ENCODE measurements at regions not wholly inside any gene's neighbourhood (a gene's known extent, or its start where the extent isn't known, plus 50 kb on each side); places are given as distances from the start of the nearest gene placed in this dataset.
"Not testable (repeated sequence)": the region's sequence is repeated elsewhere in the genome, so short reads cannot be mapped to it uniquely, and the experiment has no call there.

GRCh38 chr4:107391630-107392028 lies 328.4 kb downstream of the PAPSS1 start:
- DNase-seq (ENCODE audit: low spot score): no peak

DNA sequence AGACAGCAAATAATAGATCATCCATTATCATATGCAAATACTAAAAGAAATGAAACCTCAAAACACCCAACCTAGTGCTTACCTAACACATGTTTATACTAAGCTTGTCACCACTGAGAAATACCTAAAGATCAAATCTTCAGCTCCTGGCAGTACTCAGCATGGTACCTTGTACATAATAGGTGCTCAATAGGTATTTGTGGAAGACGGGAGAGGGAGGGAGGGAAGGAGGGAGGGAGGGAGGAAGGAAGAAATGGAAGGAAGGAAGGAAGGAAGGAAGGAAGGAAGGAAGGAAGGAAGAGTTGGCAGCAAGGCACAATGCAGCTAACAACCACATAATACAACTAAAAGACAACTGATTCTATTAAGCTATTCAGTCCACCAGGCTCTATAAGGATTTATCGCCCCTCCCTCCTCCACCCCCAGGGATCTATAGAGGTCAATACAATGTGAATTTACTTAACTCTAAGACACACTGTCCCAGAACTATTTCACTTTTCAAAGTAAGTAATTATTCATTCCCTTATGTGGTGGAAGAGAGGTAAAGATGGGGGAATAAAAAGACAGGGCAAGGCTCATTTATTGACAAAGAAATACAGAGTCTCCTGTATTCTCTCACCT lies 328.9 kb downstream of the PAPSS1 start:
- no peak for DNase-seq (ENCODE audit: low spot score)

DNA sequence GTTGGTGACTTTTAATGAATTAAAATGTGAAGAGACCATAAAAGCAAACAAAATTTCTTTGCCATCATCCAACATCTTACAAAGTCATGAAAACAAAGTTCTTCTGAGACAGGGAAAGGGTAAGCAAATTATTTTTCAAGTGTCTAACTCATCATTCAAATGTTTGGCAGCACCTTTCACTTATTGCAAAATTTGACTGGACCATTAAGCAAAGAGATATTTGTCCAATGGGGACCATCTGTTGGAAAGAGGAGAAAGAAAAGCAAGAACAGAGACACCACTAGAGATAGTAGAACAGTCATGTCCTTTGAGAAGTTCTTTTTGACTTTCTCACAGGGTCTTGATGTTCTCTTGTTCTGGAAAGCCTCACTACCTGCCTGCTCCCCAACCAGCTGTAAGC lies 330.1 kb downstream of the PAPSS1 start:
- DNase-seq (ENCODE audit: low spot score): no peak

- no peak for DNase-seq (ENCODE audit: low spot score)
Observed at GRCh38 chr4:107388736-107389274, 331.2 kb downstream of the PAPSS1 start.

GRCh38 chr4:107380836-107381438 lies 339.1 kb downstream of the PAPSS1 start:
- no peak for DNase-seq (ENCODE audit: low spot score)

DNA sequence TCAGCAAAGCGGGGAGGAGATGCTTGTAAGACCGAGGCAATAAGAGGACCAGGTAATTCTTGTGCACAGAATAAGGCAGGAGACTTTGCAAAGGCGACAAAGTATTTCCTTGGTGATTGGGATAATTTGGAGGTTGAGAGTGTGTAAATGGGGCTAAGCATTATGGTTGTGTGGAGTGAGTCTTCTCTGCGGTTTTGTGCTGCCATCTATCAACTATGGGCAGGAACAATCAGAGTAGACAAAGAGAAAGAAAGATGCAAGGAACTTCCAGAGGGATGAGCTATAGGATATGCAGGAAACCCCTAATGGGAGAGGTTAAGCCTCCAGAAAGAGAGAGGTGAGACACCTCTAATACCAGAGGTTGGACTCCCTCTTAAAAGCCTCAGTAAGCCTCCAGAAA lies 339.8 kb downstream of the PAPSS1 start:
- no peak for DNase-seq (ENCODE audit: low spot score)

DNA sequence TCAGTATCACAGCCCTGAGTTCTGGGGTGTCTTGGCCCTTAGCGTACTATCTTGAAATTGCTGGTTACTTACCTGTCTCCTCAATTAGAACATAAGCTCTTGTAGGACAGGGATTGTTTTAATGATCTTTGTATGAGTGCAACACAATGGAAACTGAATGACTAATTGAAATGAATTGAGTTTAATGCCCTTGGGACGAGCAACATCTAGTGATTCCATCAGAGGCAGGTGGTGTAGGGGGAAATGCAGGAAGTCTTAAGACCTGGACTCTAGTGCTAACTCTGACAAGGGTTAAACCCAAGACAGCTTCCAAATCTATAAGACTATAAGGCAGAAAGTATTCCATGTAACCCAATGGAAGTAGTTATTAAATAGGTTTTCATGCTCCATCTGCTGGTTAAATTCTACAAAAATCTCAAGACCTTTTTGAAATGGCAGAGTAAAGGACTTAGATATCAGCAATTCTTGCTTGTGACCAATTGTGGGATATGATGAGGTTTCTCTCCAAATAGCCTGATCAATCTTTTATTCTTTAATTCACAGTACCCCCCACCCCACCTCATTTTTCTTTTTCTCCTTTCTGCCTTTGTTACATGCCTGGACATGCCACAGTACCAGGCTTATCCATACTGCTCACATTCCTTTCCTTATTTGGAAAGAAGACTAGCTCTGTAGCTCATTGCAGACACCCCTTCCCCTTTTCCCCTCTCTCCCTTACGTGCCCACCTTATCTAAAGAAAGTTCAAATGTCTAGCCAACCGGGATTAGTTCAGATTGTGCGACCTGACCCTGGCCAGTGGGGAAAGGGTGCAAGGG lies 340.8 kb downstream of the PAPSS1 start:
- DNase-seq (ENCODE audit: low spot score): no peak

DNA sequence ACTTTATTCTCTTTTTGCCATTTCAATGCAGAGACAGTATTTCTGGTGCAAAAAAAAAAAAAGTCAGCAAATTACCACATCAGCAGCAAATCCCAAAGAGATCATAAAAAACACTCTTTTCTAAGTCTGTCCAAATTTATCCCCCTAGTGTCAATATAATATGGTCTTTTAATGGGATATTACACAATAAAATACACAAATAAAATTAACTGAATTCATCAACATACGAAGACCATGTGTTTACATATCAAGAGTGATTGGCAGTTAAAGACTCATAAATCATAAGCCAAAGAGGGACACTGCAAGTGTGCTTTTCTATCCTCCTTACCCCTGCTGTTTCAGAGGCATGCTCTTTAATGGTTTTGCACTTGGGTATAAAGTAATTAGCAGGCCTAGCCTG lies 340.2 kb upstream of the DKK2 start:
- no peak for DNase-seq (ENCODE audit: low spot score)

DNA sequence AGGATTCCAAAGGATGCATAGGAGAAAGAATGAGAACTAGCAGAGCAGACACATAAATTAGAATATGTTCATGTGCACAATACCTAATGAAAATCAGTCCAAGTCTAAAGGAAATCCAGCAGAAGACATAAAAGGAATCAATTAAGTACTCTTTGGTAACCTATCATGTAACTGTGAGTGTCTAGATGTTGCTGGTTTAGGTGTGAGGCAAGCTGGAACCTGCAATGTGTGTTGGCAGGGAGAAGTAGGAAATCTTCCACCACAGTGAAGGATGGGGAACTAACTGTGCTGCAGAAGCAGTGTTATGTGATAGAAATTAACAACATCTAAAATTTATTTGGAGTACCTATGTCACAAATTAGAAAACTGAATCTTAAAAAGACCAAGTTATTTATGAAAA lies 330.8 kb upstream of the DKK2 start:
- no peak for DNase-seq (ENCODE audit: low spot score)

GRCh38 chr4:107366016-107366735 lies 330.1 kb upstream of the DKK2 start:
- DNase-seq (ENCODE audit: low spot score): no peak

DNA sequence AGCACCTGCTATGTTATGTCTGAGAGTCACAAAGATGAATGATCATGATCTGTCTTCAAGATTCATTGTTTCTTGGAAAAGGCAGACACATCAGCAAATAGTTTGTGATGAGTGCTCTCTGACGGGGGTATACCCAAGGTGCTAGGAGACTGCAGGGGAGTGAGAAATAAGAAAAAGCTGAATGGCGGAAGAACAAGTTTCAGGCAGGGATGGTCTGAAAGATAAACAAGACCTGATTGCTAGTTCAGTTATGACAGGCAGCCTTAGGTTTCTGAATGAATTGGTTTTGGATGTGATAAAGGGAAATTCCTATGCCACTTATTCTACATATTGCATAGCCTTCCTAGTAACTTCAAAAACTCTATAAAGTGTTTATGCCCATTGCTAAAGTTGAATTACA lies 327.0 kb upstream of the DKK2 start:
- no peak for DNase-seq (ENCODE audit: low spot score)

DNA sequence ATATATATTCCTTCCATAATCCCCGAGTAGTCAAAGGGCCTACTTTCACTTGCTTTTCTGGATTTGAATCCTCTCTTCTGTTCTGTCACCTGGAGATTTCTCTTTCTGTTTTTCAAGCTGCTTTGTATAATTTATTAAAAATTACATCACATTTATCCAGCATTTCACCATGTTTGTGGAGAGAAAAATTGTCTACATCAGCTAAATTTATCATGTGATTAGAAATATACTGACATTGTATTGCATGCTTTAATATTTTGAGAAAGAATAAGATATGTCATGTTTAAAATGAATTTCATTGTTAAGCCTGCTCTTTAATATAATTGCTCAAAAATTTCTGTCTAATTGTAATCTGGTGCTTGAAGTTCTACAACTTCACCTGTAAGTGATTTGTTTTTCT lies 323.1 kb upstream of the DKK2 start:
- DNase-seq (ENCODE audit: low spot score): no peak

DNA sequence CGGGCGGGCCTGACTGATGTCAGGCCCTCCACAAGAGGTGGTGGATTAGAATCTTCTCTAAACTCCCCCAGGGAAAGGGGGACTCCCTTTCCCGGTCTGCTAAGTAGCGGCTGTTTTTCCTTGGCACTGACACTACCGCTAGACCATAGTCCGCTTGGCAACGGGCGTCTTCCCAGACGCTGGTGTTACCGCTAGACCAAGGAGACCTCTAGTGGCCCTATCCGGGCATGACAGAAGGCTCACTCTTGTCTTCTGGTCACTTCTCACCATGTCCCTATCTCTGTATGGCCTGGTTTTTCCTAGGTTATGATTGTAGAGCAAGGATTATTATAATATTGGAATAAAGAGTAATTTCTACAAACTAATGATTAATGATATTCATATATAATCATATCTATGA lies 318.2 kb upstream of the DKK2 start:
- peak; percentile 1 for DNase-seq (ENCODE audit: low spot score)

DNA sequence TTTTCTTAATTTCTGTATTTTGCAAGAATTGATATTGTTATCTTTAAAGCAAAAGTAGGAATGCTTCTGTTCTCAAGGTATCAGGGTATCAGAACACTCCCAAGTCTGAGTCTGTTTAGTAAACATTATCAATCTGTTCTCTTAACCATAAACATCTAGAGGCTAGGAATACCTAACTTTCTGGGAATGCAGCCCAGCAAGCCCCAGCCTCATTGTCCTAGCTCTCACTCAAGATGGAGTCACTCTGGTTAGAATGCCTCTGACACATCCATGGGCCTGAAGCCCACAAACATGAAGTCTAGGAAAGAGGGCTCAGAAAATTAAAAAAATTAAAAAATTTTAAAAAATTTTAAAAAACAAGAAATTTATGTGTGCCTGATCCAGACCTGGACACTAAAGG lies 315.1 kb upstream of the DKK2 start:
- no peak for DNase-seq (ENCODE audit: low spot score)

GRCh38 chr4:107349732-107350131 lies 313.6 kb upstream of the DKK2 start:
- no peak for DNase-seq (ENCODE audit: low spot score)

DNA sequence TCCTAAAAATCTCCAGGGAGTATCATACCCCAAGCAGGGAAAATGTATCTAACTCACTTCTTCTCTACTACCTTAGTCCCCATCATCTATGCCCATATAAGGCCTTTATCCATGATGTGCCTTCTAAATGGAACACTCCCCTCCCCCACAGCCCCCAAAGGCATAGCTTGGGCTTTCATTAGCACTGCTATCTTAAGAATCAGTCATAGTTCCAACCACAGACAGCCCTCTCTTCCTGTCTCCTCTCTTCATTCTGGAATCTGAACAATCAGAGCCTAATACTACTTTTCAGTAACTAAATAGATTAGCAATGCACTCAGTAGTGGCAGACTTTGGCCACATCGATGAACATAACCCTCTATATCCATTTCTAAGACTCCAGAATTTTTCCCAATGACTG lies 313.2 kb upstream of the DKK2 start:
- no peak for DNase-seq (ENCODE audit: low spot score)

GRCh38 chr4:107348188-107349050 lies 312.3 kb upstream of the DKK2 start:
- no peak for DNase-seq (ENCODE audit: low spot score)

DNA sequence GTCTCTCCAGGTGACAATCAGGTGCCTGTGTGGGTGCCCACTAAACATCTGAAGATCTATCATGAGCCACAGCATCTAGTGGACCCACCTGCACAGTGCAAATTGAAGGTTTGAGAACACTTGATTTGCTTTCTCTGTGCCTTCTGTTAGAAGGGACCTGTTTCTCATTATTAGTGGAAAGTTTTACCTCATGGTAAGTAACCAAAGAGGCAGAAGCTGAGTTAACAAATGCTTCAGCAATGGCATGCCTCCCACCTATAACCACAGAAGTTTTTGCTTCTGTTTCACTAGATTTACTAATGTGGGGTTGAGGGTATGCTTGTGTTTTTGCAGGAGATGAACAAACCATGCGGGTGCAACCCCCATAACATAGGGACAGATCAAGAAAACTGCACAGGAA lies 297.4 kb upstream of the DKK2 start:
- no peak for DNase-seq (ENCODE audit: low spot score)

DNA sequence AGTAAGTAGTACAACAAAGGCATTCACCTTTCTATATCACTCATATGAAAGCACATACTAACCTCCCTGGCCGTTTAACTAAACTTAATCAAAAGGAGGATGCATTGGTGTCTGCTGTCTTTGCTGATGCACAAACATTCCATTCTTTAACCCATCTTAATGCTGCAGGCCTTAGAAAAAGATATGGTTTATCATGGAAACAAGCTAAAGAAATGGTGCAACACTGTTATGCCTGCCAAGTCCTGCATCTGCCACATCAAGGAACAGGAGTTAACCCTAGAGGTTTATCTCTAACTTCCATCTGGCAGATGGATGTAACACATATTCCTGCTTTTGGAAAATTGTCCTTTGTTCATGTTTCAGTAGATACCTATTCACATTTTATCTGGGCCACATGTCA lies 296.5 kb upstream of the DKK2 start:
- DNase-seq (ENCODE audit: low spot score): not testable (repeated sequence)

DNA sequence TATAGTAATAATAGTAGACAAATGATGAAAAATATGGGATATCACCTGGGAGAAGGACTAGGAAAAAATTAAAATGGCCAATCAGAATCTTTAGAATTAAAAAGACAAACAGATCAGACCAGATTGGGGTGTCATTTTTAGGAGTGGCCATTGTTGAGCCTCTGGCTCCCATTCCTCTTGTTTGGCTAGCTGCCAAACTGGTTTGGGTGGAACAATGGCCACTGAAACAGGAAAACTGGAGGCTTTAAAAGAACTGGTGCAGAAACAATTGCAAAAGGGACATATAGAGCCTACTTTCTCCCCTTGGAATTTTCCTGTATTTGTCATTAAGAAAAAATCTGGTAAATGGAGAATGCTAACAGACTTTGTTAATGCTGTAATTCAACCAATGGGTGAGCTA lies 294.8 kb upstream of the DKK2 start:
- DNase-seq (ENCODE audit: low spot score): no peak

DNA sequence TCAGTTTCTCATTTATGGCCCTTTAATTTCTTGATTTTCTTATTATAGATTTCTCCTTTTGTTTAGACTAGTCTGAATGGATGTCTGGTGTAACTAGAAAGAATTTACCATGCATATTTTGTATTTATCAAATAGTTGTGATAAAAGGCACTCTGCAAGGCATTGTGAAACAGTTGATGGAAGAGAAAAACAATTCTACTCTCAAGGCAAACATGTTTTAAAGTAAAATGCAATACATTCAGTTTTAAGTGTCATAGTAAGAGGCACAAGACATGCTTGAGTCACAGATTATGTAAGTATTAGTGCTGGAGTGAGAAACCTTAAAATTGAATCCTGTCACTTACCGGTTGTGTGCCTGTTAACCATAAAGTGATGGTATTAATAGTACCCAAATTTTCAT lies 283.3 kb upstream of the DKK2 start:
- no peak for DNase-seq (ENCODE audit: low spot score)

GRCh38 chr4:107318078-107318477 lies 282.0 kb upstream of the DKK2 start:
- no peak for DNase-seq (ENCODE audit: low spot score)
